GM19468 (cell line): ENCODE measurements at regions not wholly inside any gene's neighbourhood (a gene's known extent, or its start where the extent isn't known, plus 50 kb on each side); places are given as distances from the start of the nearest gene placed in this dataset.
"Not testable (repeated sequence)": the region's sequence is repeated elsewhere in the genome, so short reads cannot be mapped to it uniquely, and the experiment has no call there.

Source experiments
- ATAC-seq: cut with Tn5 transposase; IDR thresholded peaks from one replicate; pipeline ENCODE4 v1.9.1; 2021; ENCODE audit warnings: mild to moderate bottlenecking, moderate library complexity, moderate number of reproducible peaks; ENCODE audit not compliant: unreplicated experiment; ENCODE audit errors: extremely low read depth

DNA sequence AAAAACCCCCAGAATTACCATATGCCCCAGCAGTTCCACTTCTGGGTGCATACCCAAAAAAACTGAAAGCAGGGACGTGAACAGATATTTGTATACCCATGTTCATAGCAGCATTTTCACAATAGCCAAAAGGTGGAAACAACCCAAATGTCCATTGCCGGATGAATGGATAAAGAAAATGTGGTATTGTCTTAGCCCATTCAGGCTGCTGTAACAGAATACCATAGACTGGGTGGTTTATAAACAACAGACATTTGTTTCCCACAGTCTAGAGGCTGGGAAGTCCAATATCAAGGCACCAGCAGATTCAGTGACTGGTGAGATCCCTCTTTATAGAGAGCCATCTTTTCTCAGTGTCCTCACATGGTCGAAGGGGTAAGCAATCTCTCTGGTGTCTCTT is 182.1 kb upstream of the ANKRD28 start:
- ATAC-seq = no peak

DNA sequence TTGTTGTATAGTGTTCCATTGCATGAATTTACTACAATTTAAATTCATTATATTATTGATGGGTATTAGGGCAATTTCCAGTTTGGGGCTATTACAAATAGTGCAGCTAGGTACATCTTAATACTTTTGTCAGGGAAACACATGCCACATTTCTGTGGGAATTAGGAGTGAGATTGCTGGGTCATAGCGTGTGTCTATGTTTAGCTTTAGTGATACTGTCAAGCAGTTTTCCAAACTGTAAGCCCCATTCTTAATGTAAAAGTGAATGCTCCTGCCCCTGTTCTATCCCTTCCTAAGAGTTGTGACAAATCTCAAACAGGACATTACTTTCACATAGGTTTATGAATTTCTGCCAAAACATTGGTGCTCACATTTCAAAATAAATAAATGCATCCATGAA is 184.5 kb upstream of the ANKRD28 start:
- no peak for ATAC-seq

DNA sequence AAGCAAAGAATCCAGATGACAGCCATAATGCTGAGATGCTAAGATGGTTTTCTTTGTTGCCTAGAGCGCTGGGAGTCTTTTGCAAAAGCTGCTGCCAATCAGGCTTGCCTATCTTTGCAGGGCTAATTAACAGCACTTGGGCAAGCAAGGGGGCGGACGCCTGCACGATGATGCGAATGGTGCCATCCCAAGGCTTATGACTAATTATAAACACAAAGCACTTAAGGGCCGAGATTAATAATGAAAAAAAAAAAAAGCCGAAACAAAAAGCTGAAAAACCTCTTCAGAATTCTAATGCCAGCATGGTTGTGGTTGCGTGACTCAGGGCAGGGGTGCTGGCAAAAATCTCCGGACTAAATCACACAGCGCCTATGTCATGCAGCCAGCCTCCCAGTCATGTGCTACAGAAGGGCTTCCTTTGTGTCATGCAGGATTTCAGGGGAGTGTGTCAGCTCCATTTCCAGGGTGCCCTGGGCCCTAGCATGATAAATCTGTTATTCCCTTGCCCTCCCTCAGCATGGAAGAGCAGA is 185.0 kb upstream of the ANKRD28 start:
- ATAC-seq = no peak

DNA sequence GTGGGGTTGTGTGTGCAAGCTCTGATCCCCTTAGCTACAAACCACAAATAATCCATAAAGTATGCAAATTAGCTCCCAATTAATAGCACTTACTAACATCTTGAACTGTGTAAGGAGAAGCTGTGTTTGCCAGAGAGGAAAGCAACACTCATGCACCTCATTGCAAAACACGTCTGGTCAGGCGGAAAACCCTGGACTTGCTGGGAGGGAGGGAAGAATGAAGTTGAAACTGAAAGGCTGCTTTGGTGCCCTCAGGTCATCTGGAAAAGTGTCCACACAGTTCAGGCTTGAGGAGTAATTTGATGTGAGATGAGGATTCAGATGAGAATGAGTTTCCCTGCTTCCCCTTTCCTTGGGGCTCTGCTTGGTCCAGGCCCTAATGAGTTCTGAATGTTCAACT is 185.5 kb upstream of the ANKRD28 start:
- ATAC-seq = no peak

DNA sequence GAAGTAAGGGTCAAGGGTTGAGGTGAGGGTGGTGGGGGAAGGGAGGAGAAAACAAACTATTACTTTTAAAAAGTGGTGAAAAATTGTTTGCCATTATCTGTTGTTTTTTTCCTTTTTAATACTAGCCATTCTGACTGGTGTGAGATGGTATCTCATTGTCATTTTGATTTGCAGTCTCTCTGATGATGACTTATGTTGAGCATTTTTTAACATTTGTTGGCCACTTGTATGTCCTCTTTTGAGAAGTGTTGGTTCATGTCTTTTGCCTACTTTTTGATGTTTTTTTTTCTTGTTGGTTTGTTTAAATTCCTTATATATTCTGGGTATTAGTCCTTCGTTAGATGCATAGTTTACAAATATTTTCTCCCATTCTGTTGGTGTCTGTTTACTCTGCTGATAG is 185.9 kb upstream of the ANKRD28 start:
- no peak for ATAC-seq

DNA sequence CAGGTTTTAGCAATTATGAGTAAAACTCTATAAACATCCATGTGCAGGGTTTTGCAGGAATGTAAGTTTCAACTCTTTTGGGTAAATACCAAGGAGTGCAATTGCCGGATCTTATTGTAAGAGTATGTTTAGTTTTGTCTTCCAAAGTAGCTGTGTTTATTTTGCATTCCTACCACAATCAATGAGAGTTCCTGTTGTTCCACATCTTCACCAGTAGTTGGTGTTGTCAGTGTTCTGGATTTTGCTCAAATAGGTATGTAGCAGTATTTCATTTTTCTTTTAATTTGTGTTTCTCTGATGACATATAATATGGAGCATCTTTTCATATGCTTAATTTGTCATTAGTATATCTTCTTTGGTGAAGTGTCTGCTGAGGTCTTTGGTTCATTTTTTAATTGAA is 185.1 kb upstream of the GALNT15 start:
- no peak for ATAC-seq

DNA sequence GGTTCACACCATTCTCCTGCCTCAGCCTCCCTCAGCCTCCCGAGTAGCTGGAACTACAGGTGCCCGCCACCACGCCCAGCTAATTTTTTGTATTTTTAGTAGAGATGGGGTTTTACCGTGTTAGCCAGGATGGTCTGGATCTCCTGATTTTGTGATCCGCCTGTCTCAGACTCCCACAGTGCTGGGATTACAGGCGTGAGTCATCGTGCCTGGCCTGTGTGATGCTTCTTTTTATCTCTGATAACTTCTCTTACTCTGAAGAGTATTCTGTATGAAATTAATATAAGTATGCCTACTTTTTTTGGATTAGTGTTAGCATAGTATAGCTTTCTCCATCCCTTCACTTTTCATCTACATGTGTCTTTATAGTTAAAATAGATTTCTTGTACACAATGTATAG is 180.8 kb upstream of the GALNT15 start:
- not testable (repeated sequence) for ATAC-seq

DNA sequence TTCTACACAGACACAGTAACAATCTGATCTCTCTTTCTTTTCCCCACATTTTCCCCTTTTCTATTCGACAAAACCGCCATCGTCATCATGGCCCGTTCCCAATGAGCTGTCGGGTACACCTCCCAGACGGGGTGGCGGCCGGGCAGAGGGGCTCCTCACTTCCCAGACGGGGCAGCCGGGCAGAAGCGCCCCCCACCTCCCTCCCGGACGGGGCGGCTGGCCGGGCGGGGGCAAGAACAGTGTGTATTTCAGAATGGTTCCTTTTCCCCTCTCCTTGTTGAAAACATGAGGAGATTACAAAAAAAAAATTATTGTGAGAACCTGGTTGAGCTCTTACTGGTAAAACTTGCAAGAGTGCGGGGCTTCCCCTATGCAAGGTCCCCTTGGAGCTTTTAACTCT is 178.0 kb upstream of the GALNT15 start:
- ATAC-seq = not testable (repeated sequence)

DNA sequence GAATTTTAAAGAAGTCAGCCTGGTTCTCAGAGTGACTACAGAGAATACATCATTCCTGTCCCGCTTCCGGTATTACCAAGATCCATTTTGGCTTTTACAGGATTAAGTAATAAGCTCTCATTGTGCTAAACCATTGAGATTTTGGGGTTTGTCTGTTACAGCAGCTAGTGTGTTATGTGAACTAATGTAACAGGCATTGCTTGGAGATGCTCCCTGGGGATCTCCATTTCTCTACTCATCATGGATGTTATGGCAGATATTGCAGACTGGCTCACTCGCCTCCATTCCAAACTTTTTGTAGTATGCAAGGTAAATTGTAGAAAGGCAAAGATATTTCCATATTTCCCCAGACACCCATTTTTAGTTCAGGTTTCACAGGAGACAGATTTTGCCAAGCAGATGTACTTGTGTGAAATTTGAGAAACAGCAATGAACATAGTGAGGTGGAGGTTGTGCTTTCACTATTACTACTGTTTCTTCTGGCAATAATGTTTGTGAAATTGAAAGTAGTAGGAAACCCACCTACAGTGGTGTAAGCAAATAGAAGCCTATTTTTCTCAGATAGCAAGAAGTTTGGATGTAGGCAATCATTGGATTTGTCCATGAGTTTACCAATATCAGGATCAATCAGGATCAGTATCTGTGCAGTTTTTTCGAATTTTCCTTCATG is 177.1 kb upstream of the GALNT15 start:
- ATAC-seq = peak; percentile 68

DNA sequence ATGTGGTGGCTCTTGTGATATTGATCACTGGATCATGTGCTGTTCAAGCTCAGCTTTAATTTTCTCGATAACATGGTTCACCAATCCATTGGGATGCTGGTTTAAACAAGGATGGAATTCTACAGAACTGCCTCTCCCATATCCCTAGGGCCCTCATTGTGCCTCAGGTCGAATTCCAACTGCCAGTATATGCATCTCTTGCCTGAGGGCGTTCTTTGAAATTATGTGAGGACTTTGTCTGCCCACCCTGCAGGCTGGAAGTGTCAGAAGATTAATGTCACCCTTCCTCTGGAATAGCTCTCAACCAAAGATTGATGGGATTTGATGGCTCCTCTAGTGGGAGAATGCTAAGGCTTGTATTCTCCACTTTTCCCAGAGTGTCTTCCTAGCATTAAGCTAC is 175.6 kb upstream of the GALNT15 start:
- ATAC-seq = no peak

DNA sequence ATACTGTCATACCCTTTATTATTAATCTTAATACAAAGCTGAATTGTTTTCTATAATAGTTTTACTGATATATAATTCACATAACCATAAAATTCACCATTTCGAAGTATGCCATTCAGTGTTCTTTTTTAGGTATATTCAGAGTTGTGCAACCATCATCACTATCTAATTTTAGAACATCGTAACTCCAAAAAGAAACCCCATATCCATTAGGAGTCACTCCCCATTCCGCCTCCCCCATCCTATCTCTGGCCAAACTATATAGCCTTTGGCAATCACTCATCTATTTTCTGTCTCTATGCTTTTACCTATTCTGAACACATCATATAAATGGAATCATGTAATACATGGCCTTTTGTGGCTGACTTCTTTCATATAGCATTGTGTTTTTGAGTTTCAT is 169.7 kb upstream of the GALNT15 start:
- ATAC-seq = no peak

DNA sequence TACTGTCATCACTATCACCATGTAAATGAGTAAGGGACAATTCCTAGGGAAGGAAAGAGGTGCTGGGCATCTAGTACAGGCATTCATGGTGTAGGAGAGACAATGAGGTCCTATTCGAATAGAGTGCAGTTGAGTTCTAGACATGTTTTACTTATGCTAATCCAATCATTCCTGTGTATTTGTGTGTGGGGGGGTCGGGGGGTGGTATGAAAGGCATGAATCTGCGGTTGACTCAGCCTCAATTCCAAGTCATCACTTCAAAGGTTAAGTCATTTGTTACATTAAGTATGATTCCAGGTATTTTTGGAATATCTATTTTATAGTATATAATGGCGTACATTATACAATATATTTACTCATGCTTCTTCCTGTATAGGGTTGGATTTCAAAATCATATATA is 163.1 kb upstream of the GALNT15 start:
- no peak for ATAC-seq

DNA sequence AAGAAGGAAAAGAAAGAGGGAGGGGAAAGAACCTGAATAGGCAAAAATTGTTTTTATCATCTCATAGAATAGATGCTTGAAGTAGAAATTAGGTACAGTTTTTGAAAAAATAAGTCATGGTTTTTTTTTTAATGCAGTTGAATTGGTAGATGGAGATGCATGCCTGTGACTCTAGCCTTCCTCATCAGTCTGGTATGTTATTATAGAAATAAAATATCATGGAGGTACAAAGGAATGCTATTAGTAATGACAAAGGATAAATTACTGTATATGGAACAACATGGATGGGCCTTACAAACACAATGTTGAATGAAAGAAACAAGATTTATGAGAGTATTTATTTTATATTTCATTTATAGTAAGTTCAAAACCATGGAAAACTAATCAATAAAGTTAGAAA is 162.4 kb upstream of the GALNT15 start:
- no peak for ATAC-seq

DNA sequence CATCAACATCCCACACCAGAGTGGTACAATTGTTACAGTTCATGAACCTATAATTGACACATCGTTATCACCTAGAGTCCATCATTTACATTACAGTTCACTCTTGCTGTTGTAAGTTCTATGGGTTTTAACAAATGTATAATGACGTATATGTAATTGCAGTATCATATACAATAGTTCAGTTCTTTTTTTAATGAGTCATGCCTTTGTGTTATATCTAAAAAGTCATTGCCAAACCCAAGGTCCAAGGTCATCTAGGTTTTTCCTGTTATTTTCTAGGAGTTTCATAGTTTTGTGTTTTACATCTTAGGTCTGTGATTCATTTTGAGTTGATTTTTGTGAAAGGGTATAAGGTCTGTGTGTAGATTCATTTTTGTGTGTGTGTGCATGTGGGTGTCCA is 160.9 kb upstream of the GALNT15 start:
- ATAC-seq = no peak

DNA sequence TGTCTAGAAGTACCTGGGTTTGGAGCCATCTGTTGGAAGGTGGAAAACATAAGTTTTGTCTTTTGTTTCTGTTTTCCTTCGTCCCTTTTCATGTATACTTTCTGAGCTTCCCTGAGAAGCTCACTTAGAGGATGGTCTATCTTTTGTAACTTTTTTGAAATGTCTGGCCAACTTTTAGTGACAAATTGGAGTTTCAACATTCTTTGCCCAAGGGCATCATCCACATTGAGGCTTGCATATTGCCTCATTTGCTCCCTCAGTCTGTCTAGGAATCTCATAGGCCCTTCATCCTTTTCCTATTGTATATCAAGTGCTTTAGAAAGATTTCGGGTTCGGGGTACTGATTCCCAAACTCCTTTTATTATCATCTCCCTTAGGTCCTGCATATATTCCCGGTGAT is 152.7 kb upstream of the GALNT15 start:
- ATAC-seq = not testable (repeated sequence)

DNA sequence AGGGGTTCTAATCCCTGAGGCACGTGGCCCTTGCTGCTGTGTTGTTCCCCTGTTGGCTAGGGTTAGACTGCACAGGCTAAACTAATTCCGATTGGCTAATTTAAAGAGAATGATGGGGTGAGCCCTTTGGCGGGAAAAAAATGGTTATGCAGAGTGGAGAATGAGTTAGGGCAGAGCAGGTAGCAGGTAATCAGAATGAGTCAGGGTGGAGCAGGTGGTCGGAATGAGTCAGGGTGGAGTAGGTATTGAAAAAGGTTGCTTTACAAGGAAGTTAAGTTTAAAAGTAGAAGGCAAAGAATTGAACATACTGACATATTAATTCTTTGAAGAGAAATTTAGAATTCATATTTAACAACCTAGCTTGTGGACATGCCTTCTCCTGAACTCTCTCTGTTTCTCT is 150.6 kb upstream of the GALNT15 start:
- ATAC-seq = not testable (repeated sequence)

DNA sequence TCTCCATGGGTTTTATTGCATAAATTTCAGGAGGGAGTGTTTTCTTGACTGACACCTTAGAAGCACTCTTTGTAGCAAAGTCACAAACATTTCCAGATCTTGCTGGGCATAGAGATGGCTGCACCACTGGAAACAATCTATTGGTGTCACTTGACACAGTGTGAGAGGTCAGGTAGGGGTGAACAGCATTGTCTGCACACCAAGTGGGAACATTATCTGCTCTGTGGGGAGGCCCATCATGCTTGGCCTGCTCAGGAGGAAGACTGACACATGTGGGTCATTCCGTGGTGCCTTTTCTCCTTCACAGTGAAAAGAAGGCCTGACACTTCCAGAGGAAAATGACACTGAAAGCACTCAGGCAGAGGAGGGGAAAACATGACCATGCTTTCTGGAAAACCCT is 149.9 kb upstream of the GALNT15 start:
- no peak for ATAC-seq

DNA sequence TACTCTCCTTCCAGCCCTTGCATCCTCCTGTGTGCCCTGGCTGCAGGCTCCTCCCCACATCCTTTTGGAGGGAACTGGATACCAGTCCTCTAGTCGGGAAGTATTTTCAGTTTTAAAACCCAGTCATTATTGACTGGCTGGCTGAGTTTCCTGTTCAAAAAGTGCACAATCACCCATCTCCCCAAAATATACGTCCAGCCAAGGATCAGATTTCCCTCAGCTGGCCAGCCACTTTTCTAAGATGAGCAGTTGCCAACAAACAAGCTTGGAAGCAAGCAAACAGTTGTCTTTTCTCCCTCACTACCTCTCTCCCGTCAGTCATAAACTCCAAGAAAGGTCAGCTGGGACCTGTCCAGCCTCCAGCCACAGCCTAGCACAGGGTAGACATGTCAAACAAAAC is 147.7 kb upstream of the GALNT15 start:
- no peak for ATAC-seq

DNA sequence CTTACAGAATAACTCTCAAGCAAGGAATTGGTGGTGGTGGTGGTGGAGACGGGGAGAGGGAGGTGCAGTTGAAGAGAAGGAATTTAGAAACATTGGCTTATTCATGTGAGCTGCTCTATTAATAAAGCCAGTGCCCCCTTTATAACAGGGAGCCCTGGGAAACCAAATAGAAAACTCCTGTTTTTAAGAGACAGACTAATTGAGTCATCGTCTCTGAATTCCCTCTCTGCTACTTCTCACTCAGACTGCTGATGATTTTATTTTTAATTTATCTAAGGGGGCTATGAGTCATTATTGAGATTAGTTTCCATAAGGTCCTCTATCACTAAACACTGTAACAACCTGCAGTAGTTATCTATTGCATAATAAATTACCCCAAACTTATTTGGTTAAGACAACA is 145.9 kb upstream of the GALNT15 start:
- no peak for ATAC-seq

DNA sequence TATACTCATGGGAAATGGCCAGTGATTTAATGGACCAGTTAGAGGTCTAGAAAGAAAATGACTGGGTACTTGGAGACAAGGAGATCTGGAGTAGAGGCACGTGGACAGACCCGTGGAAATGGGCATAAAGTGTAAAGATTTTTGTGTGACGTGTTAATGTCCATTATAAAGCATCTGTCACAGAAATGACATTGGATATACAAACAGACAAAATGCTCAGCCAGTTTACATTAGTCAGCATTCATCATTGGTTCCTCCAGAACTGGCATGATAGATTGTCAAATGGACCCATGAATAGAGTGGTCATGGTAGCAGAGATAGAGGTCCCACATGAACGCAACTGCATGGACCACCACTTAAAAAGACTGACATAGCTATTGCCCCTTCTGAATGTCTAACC is 144.1 kb upstream of the GALNT15 start:
- ATAC-seq = no peak

DNA sequence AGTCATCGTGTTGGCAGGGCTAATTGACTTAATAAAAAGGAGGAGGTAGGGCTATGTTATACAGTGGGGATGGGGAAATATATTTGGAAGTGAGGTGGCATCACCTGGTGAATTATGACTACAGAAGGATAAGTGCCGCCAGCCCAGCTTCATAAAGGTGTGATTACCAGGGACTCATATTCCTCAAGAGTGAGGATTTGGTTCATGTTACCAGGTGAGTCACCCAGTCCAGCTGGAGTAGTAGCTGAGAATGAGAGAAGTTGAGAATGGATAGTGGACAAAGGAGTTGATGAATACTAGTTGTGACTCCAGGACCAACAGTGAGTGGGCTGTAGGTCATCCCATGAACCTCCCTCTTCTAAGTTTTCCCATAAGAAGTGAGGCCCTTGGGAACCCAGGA is 143.0 kb upstream of the GALNT15 start:
- no peak for ATAC-seq

DNA sequence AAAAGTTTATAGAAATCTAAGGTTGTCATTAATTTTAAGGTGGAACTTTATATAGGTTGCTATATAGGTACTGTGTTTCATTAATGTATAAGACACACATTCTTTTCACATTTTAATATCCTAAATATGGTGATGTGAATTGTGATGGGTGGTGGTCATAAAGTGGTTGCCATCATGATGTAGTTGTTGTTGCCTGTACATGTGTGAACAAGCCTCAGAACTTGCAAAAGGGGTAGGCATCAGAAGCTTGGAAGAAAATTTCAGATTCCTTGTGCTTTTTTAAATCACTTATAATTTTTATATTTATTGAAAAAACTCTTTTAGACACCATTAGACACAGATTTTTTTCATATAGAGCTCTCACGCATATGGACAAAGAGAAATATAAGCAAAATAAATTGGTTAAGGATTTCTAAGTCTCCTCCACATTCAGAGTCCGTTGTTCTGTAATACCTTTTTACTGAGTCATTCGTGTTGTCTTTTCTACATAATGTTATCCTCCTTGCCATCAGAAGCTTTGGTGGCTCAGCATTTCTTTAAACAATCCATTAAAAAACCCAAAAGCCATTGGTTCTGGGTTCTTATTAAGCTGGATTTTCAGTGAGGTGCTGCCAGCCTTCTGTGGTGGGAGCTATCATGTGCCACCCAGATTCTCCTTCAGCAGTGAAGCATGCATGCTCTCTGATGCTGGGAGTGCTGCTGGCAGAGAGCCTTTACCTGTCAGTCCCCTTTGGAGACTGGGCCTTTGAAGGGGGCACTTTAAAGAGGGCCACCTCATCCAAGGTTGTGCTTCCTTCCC is 140.4 kb upstream of the GALNT15 start:
- ATAC-seq = no peak
